Astrocyte of the cerebellum (primary cell): ENCODE measurements at regions not wholly inside any gene's neighbourhood (a gene's known extent, or its start where the extent isn't known, plus 50 kb on each side); places are given as distances from the start of the nearest gene placed in this dataset.

Source experiments
- DNase-seq: peaks from one replicate; pipeline ENCODE4 v3.0.0-alpha.2; 2011; ENCODE audit warnings: low read depth
- H3K4me3 ChIP-seq: 2 replicates; pipeline ENCODE4 v1.5.1; 2011; ENCODE audit warnings: mild to moderate bottlenecking, low read depth, low read length, moderate library complexity
- in situ Hi-C: cut with HindIII; loops from 2 replicates; pipeline ENCODE4 v1.10.0; 2017; ENCODE audit warnings: low sequenced_read_pairs
- TF ChIP-seq, protein P1 (sequence below): IDR thresholded peaks from 2 replicates; pipeline ENCODE4 v1.5.1; 2012; ENCODE audit warnings: low read length, low read depth, moderate library complexity, mild to moderate bottlenecking; ENCODE audit errors: missing control alignments

DNA sequence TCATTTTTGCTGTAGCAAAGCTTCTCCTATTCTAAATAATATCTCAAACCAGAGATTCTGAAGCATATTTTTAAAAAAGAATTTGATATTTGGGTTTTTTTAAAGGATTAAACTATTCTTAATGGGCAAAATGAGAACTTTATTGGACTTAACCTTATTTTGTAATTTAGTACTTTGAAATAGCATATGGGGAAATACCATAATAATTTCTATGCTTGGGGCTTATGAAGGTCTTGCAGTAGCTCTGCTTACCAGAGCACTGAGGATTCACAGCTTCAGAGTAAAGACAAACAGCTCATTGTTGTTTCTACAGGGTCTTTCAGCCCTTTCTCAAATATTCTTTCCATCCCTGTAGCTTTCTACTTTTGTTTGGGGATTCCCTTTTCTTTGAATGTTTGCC, 111.2 kb upstream of the ZNF648 start:
- DNase-seq = no peak
- TF ChIP-seq, protein P1, sequence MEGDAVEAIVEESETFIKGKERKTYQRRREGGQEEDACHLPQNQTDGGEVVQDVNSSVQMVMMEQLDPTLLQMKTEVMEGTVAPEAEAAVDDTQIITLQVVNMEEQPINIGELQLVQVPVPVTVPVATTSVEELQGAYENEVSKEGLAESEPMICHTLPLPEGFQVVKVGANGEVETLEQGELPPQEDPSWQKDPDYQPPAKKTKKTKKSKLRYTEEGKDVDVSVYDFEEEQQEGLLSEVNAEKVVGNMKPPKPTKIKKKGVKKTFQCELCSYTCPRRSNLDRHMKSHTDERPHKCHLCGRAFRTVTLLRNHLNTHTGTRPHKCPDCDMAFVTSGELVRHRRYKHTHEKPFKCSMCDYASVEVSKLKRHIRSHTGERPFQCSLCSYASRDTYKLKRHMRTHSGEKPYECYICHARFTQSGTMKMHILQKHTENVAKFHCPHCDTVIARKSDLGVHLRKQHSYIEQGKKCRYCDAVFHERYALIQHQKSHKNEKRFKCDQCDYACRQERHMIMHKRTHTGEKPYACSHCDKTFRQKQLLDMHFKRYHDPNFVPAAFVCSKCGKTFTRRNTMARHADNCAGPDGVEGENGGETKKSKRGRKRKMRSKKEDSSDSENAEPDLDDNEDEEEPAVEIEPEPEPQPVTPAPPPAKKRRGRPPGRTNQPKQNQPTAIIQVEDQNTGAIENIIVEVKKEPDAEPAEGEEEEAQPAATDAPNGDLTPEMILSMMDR = no peak
- no peak overlapping the region for H3K4me3 ChIP-seq
- in situ Hi-C loops = no loop called here

DNA sequence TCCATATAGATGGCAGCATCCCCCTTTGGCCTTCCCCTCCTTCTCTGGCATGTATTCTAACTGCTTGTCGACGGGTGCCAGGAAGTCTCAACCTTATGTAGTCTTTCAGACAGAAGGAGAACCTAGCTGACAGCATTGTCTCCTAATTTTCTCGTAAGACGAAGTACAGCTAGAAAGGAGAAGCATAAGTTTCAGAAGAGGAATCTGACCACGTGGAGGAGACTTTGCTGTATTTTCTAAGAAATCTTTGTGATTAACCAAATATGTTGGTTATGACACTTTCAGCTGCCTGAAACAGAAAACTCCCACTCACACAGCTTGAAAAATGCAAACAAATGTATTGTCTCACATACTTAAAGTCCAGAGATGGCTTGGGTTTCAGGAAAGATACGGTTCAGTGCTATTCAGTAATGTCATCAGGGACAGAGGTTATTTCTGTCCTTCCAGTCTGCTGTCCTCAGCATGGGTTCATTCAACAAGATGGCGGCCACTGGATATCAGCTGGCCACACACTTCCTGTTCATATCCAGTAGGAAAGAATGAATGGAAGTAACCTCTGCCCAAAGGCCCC, 109.5 kb upstream of the ZNF648 start:
- DNase-seq = no peak

DNA sequence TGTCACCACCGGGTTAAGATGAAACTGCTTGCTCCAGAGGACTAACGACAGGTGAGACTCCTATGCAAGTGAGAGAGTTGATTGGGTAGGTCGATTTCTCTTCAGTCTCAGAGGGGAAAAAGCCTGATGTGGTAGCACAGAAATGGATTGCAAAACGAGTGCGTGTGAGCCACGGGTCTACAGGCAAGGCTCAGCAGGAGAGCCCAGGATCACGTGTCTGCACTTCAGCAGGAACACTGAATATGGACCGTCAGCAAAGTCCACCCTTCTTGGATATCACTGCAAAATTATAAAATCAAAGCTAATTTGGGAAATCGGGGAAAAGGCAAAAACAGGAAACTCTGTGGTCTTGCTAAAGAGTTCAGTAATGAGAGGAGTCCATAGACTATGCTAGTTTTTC, 107.7 kb upstream of the ZNF648 start:
- in situ Hi-C loops = no loop called here
- H3K4me3 ChIP-seq = no peak overlapping the region
- TF ChIP-seq, protein P1 = no peak
- DNase-seq = no peak

More for the DNA sequence above, 109.5 kb upstream of the ZNF648 start:
- in situ Hi-C loops = no loop called here
- TF ChIP-seq, protein P1 = no peak
- no peak overlapping the region for H3K4me3 ChIP-seq

DNA sequence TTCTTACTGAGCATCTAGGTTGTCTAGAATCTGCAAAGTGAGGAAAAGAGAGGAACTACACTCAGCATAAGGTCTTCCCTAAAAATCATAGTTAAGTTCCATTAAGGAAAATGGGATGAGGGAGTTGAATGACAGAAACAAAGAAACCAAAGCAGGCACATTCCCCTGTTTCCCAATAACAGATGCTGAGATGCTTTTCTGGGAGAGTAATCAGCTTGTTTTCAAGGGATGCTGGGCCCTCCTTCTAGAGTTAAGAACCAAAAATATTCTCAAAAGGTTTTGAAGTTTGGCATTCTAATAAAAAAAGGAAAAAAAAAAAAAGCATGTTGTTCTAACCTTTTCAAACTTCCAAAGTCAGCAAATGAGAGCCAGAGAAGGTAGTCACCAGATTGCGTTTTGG, 105.2 kb upstream of the ZNF648 start:
- H3K4me3 ChIP-seq = no peak overlapping the region
- DNase-seq = no peak
- in situ Hi-C loops = no loop called here
- TF ChIP-seq, protein P1 = no peak

DNA sequence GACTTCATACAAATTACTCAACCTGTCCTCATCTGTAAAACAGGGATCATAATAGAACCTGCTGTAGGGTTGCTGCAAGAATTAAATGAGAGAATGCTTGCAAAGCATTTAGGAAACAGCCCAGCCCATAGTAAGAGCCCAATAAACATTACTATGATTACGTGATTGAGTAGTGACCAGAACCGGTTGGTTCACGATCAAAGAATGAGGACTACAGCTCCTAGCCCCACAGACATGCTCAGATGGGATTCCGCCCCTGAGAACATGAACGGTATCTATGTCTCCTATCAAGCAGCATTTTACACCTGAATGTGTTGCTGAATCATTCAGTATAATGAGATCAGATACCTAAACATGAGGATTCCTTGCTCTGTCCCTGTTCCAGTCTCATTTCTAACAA, 104.8 kb upstream of the ZNF648 start:
- in situ Hi-C loops = no loop called here
- no peak overlapping the region for H3K4me3 ChIP-seq
- DNase-seq = no peak
- TF ChIP-seq, protein P1 = no peak

DNA sequence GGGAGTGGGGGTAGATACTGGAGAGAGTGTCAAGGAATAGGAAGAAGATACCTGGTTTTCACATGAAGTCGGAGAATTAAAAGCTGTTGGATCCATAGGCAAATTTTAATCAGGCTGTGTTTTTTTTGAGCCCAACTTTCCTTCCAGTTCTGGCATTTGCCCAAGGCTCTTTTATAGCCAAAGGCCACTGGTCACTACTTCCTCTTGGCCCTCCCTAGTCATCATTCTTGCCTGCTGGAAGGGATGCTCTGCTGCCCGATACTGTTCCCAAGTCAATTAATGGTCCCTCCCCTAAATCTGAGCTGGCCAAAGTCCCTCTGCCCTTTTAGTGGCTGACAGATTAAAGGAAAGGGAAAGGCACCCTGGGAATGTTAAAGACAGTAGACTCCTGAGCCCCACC, 102.8 kb upstream of the ZNF648 start:
- TF ChIP-seq, protein P1 = no peak
- no peak overlapping the region for H3K4me3 ChIP-seq
- no peak for DNase-seq
- in situ Hi-C loops = no loop called here
